Keratinocyte (primary cell): ENCODE measurements at regions not wholly inside any gene's neighbourhood (a gene's known extent, or its start where the extent isn't known, plus 50 kb on each side); places are given as distances from the start of the nearest gene placed in this dataset.

Source experiments
- DNase-seq: peaks from one replicate; pipeline ENCODE4 v3.0.0-alpha.2; 2011; ENCODE audit warnings: low read depth, missing footprints, low spot score
- FAIRE-seq: peaks from 2 replicates; lab custom pipeline; 2011; peaks lifted over from hg19 to GRCh38; lab: Jason Lieb, UNC
- H2AFZ ChIP-seq: 2 replicates; pipeline ENCODE4 v1.6.0; 2012; ENCODE audit warnings: low read length, control low read depth, inconsistent platforms; ENCODE audit not compliant: control insufficient read depth
- H3K27ac ChIP-seq: 2 replicates; pipeline ENCODE4 v1.5.1; 2011; ENCODE audit warnings: low read length; ENCODE audit not compliant: control insufficient read depth, insufficient read depth
- H3K27me3 ChIP-seq: 3 replicates; pipeline ENCODE4 v1.6.0; 2011; ENCODE audit warnings: low read length; ENCODE audit not compliant: control insufficient read depth, insufficient read depth; ENCODE audit errors: extremely low read depth
- H3K36me3 ChIP-seq, 2 experiments: 2 replicates in 1 of 2; 3 replicates in 1 of 2; pipeline ENCODE4 v1.5.1; 2011; ENCODE audit warnings: low read length in 2 of 2, mild to moderate bottlenecking in 1 of 2; ENCODE audit not compliant: control insufficient read depth in 2 of 2, insufficient read depth in 2 of 2; ENCODE audit errors: extremely low read depth in 1 of 2
- H3K4me1 ChIP-seq: 3 replicates; pipeline ENCODE4 v1.5.1; 2011; ENCODE audit warnings: low read length; ENCODE audit not compliant: control insufficient read depth, insufficient read depth; ENCODE audit errors: extremely low read depth
- H3K4me2 ChIP-seq: 3 replicates; pipeline ENCODE4 v1.6.0; 2011; ENCODE audit warnings: low read depth, low read length; ENCODE audit not compliant: control insufficient read depth, insufficient read depth; ENCODE audit errors: extremely low read depth
- H3K4me3 ChIP-seq, 3 experiments: fragments of 200-600 bp in 1 of 3; sonication (generic) in 1 of 3; 2 replicates in 2 of 3; 3 replicates in 1 of 3; pipeline ENCODE4 v1.5.1; 2011 to 2016; ENCODE audit warnings: low read length in 3 of 3, mild to moderate bottlenecking in 3 of 3, control low read depth in 2 of 3, inconsistent platforms in 1 of 3, low read depth in 1 of 3, mixed read lengths in 1 of 3, mixed run types in 1 of 3, moderate library complexity in 1 of 3; ENCODE audit not compliant: control insufficient read depth in 2 of 3, insufficient read depth in 2 of 3; ENCODE audit errors: extremely low read depth in 1 of 3
- H3K79me2 ChIP-seq: 2 replicates; pipeline ENCODE4 v1.6.0; 2012; ENCODE audit warnings: low read length; ENCODE audit not compliant: control insufficient read depth, insufficient read depth
- H3K9ac ChIP-seq: 3 replicates; pipeline ENCODE4 v1.6.0; 2011; ENCODE audit warnings: low read length; ENCODE audit not compliant: control insufficient read depth, insufficient read depth; ENCODE audit errors: extremely low read depth
- H3K9me1 ChIP-seq: 3 replicates; pipeline ENCODE4 v1.6.0; 2011; ENCODE audit warnings: low read length; ENCODE audit not compliant: control insufficient read depth, insufficient read depth; ENCODE audit errors: extremely low read depth
- H3K9me3 ChIP-seq: 2 replicates; pipeline ENCODE4 v1.5.1; 2012; ENCODE audit warnings: low read depth, low read length; ENCODE audit not compliant: control insufficient read depth
- H4K20me1 ChIP-seq: 3 replicates; pipeline ENCODE4 v1.6.0; 2011; ENCODE audit warnings: low read length; ENCODE audit not compliant: control insufficient read depth, insufficient read depth; ENCODE audit errors: extremely low read depth
- EZH2 ChIP-seq: IDR thresholded peaks from one replicate; pipeline ENCODE4 v1.6.1; 2012; ENCODE audit warnings: inconsistent platforms, mild to moderate bottlenecking, low read length, moderate library complexity
- dilution Hi-C: fragments of 300-500 bp; cut with MboI; formaldehyde crosslinking; loops from one replicate; pipeline ENCODE4 v1.7.0; 2020; ENCODE audit warnings: low sequenced_read_pairs; ENCODE audit not compliant: extremely low pct_ligation_motif_present
- TF ChIP-seq, protein P1 (sequence below), 3 experiments: IDR thresholded peaks in 1 of 3; conservative IDR thresholded peaks in 1 of 3; optimal IDR thresholded peaks in 1 of 3; 2 replicates in 2 of 3; 3 replicates in 1 of 3; pipeline versions ENCODE3 to v1.5.1; 2011; ENCODE audit warnings: low read length in 3 of 3, mild to moderate bottlenecking in 3 of 3, moderate library complexity in 2 of 3, control low read depth in 1 of 3, inconsistent platforms in 1 of 3; ENCODE audit not compliant: insufficient read depth in 2 of 3; ENCODE audit errors: extremely low read depth in 1 of 3

DNA sequence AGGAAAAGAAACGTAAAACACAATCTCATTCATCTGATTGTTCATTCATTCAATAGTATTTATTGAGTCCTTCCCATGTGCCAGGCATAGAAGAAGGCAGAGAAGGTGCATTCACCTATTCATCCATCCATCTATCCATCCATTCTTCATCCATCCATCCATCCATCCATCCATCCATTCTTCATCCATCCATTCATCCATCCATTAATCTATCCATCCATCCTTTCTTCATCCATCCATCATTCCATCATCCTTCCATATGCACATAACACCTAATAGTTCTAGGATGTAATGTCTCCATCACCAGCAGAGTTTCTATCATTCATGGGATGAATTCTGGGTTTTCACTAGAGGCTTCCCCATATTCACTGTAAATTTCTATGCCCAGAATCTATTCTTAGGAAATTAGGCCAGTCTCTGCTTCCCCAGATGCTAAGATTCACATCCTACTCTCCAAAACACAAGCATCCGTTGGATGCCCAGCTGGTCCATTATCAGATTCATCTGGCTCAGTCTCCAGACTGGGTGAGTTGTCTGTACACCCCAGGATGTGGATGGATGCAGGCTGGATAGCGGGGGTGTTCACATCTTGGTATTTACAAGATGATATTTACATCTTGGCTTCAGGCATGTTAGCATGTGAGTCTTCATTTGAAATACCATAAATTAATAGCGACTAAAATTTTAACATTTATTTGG, 517.7 kb upstream of the SULF2 start:
- Histone ChIP-seq H3K4me1 (peaks cover 15% of the 10 kb centered on the region), H3K4me3 (no peak overlapping the region), H3K9me3 (no peaks in the 10 kb centered on the region), H3K9me1 (no peaks in the 10 kb centered on the region), H2AFZ (no peak overlapping the region), H3K9ac (no peak overlapping the region), H3K4me2 (no peak overlapping the region), H3K36me3 (no peaks in the 10 kb centered on the region), H3K27me3 (peaks cover 16% of the 10 kb centered on the region), H3K27ac (no peak overlapping the region), H3K79me2 (no peaks in the 10 kb centered on the region), H4K20me1 (no peaks in the 10 kb centered on the region)
- no peak for FAIRE-seq
- dilution Hi-C loops: no loop called here
- no peak for DNase-seq
- TF ChIP-seq, protein P1, sequence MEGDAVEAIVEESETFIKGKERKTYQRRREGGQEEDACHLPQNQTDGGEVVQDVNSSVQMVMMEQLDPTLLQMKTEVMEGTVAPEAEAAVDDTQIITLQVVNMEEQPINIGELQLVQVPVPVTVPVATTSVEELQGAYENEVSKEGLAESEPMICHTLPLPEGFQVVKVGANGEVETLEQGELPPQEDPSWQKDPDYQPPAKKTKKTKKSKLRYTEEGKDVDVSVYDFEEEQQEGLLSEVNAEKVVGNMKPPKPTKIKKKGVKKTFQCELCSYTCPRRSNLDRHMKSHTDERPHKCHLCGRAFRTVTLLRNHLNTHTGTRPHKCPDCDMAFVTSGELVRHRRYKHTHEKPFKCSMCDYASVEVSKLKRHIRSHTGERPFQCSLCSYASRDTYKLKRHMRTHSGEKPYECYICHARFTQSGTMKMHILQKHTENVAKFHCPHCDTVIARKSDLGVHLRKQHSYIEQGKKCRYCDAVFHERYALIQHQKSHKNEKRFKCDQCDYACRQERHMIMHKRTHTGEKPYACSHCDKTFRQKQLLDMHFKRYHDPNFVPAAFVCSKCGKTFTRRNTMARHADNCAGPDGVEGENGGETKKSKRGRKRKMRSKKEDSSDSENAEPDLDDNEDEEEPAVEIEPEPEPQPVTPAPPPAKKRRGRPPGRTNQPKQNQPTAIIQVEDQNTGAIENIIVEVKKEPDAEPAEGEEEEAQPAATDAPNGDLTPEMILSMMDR (optimal IDR thresholded peaks at IDR 0.05 in 1 of 3, IDR thresholded peaks at IDR 0.05 in 1 of 3, conservative IDR thresholded peaks at IDR 0.05 in 1 of 3; ENCODE audit: extremely low read depth in 1 of 3, insufficient read depth in 2 of 3, low read length in 3 of 3): no peak
- TF ChIP-seq EZH2: no peak

DNA sequence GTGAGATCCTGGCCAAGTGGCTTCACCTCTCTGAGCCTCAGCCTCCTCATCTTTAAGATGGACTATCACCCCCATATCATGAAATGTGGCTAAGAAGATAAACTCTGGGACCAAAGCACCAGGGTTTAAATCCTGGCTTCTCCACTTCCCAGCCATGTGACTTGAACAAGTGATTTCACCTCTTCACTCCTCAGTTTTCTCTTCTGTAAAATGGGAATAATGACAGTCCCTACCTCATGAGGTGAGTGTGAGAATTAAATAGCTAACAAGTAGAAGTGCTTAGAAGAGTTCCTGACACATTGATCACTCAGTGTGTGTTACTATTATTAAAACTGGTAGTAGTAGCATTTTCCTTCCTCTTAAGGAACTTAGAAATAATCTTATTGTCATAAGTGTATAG, 516.9 kb upstream of the SULF2 start:
- TF ChIP-seq, protein P1 (optimal IDR thresholded peaks at IDR 0.05 in 1 of 3, IDR thresholded peaks at IDR 0.05 in 1 of 3, conservative IDR thresholded peaks at IDR 0.05 in 1 of 3; ENCODE audit: extremely low read depth in 1 of 3, insufficient read depth in 2 of 3, low read length in 3 of 3): no peak
- no peak for TF ChIP-seq EZH2
- H3K27me3 ChIP-seq: peaks cover 16% of the 10 kb centered on the region
- no peak overlapping the region for H3K4me2 ChIP-seq
- H3K9ac ChIP-seq: no peak overlapping the region
- H3K27ac ChIP-seq: no peak overlapping the region
- H2AFZ ChIP-seq: no peak overlapping the region
- dilution Hi-C loops: no loop called here
- H3K4me3 ChIP-seq: no peak overlapping the region
- no peaks in the 10 kb centered on the region for H4K20me1 ChIP-seq
- DNase-seq (no peak), FAIRE-seq (no peak)
- H3K9me1 ChIP-seq: no peaks in the 10 kb centered on the region
- no peaks in the 10 kb centered on the region for H3K9me3 ChIP-seq
- H3K36me3 ChIP-seq: no peaks in the 10 kb centered on the region
- H3K4me1 ChIP-seq: peaks cover 15% of the 10 kb centered on the region
- H3K79me2 ChIP-seq: no peaks in the 10 kb centered on the region
